GM12872 (cell line): ENCODE measurements at regions not wholly inside any gene's neighbourhood (a gene's known extent, or its start where the extent isn't known, plus 50 kb on each side); places are given as distances from the start of the nearest gene placed in this dataset.

ENCODE experiments used
- CTCF ChIP-seq: IDR thresholded peaks from 3 replicates; pipeline ENCODE4 v1.5.1; 2011; ENCODE audit warnings: low read depth, mild to moderate bottlenecking, low read length, moderate library complexity; ENCODE audit not compliant: insufficient read depth

GRCh38 chr3:72388644-72389043 is 459.6 kb downstream of the SHQ1 start:
- no peak for TF ChIP-seq CTCF

- TF ChIP-seq CTCF, result no peak
These were observed 460.1 kb downstream of the SHQ1 start for GRCh38 chr3:72388117-72388516.

DNA sequence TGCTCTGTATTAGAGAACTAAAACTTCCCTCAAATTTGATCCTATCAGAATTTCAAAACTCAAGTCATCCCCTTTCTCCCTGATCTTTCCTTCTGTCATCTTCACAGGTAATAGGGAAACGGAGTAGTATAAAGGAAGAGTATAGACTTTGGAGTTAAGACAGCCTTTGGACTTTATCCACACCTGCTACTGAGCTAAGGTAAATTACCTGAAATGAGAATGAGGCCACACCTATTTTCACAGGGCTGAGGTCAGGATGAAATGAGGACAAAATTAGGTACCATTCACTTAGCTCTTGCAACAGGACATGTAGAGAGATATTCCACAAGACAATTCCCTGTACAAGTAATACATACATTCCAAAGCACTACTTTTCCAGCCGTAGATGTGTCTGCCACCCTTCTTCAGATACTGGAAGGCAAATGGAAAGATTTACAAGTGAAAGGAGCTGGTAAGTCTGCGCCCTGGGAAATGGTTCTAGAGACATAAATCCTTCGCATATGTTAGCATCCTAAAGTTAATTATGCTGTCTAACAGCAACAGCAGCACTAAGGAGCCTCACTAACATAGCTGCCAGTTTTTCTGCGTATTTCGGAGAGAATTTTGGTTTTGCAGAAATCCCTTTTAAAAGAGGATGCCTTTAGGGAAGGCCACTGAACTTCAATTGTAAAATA is 461.8 kb downstream of the SHQ1 start:
- no peak for TF ChIP-seq CTCF

DNA sequence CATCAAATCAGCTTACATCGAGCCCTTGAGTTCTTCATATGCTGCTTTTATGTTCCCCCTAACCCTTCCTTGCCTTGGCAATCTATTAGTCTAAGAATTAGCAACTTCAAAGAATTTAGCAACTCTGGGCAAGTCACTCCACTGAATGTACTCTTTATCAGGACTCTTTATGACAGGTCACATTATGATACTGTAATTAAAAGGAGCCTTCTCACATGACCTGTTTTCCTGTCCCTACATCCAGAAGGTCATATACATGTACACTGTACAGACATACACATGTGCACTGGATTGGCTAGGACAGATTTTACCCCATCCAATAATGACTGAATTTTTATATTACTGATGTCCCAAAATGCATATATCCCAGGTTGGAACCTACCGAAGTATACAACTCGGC is 463.1 kb downstream of the SHQ1 start:
- no peak for TF ChIP-seq CTCF

- TF ChIP-seq CTCF, result no peak
These were observed 463.6 kb downstream of the SHQ1 start for GRCh38 chr3:72384602-72385001.

- no peak for TF ChIP-seq CTCF
These were observed 464.4 kb downstream of the SHQ1 start for GRCh38 chr3:72383883-72384282.

- no peak for TF ChIP-seq CTCF
These were observed 465.0 kb downstream of the SHQ1 start for GRCh38 chr3:72383230-72383629.

DNA sequence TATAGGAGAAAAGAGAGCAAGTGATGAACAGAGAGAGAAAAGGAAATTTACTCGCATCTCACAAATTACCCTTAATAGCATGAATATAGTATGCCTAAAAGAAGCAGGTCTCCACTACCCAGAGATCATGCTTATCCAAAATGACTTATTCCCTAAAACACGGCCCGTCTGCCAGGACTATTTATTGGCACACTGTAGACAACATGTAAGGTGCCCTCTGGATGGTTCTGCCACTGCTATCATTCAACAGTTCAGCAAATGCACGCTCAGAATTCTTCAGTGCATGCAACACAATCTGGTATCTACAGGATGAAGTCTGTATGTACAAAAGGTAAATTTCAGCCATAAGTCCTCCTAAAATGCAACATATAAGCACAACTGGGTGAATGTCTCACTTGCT is 465.8 kb downstream of the SHQ1 start:
- TF ChIP-seq CTCF, result no peak
